ENCODE measurements at regions not wholly inside any gene's neighbourhood (a gene's known extent, or its start where the extent isn't known, plus 50 kb on each side); places are given as distances from the start of the nearest gene placed in this dataset.

GRCh38 chr22:47687346-47687655, 924.9 kb downstream of the TBC1D22A start:
- TF ChIP-seq, protein P1, sequence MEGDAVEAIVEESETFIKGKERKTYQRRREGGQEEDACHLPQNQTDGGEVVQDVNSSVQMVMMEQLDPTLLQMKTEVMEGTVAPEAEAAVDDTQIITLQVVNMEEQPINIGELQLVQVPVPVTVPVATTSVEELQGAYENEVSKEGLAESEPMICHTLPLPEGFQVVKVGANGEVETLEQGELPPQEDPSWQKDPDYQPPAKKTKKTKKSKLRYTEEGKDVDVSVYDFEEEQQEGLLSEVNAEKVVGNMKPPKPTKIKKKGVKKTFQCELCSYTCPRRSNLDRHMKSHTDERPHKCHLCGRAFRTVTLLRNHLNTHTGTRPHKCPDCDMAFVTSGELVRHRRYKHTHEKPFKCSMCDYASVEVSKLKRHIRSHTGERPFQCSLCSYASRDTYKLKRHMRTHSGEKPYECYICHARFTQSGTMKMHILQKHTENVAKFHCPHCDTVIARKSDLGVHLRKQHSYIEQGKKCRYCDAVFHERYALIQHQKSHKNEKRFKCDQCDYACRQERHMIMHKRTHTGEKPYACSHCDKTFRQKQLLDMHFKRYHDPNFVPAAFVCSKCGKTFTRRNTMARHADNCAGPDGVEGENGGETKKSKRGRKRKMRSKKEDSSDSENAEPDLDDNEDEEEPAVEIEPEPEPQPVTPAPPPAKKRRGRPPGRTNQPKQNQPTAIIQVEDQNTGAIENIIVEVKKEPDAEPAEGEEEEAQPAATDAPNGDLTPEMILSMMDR (IDR thresholded peaks at IDR 0.05; ENCODE audit: low read length): no peak
- no peak for TF ChIP-seq EZH2 (optimal IDR thresholded peaks at IDR 0.05; ENCODE audit: low read depth, low read length)

Measured in MM.1S (cell line).